ENCODE measurements at regions not wholly inside any gene's neighbourhood (a gene's known extent, or its start where the extent isn't known, plus 50 kb on each side); places are given as distances from the start of the nearest gene placed in this dataset.

- TF ChIP-seq POLR2A (IDR thresholded peaks at IDR 0.05) (no peak), CTCF (IDR thresholded peaks at IDR 0.05) (no peak), EP300 (IDR thresholded peaks at IDR 0.05) (no peak)
Observed at GRCh38 chr2:55807900-55808299, 114.3 kb upstream of the PNPT1 start.
